Urinary bladder (tissue), 3 donors: ENCODE measurements at regions not wholly inside any gene's neighbourhood (a gene's known extent, or its start where the extent isn't known, plus 50 kb on each side); places are given as distances from the start of the nearest gene placed in this dataset.
"Not testable (repeated sequence)": the region's sequence is repeated elsewhere in the genome, so short reads cannot be mapped to it uniquely, and the experiment has no call there.

Experiments
- DNase-seq: peaks from one replicate; pipeline ENCODE4 v3.0.0-alpha.2; 2015; ENCODE audit errors: extremely low spot score
- H3K27ac ChIP-seq: one replicate; pipeline ENCODE4 v1.5.1; 2013; ENCODE audit warnings: low read depth, mild to moderate bottlenecking, moderate library complexity
- H3K36me3 ChIP-seq: one replicate; pipeline ENCODE4 v1.6.1; 2013; ENCODE audit warnings: mild to moderate bottlenecking, moderate library complexity; ENCODE audit not compliant: insufficient read depth
- H3K4me1 ChIP-seq: one replicate; pipeline ENCODE4 v1.6.1; 2013; ENCODE audit warnings: mild to moderate bottlenecking, moderate library complexity; ENCODE audit not compliant: insufficient read depth
- H3K4me3 ChIP-seq: one replicate; pipeline ENCODE4 v1.5.1; 2013; ENCODE audit warnings: low read depth, low read length
- WGBS: extraction: QIAGEN DNeasy Blood & Tissue Kit; methylation state at CpG from one replicate; pipeline ENCODE4 v1.1.7; 2013; 5-methylcytosine and 5-hydroxymethylcytosine counted together
- donor health status: healthy with polysubstance abuse.
- donor health status: healthy.

- WGBS = 98% methylated on average over 1 of the region's 1 CpG
- H3K27ac ChIP-seq = no peak overlapping the region
These were observed 210.0 kb downstream of the TMEM161B start for GRCh38 chr5:88058625-88059024.

GRCh38 chr5:88052468-88052867 is 216.2 kb downstream of the TMEM161B start:
- H3K4me1 ChIP-seq, H3K27ac ChIP-seq, H3K4me3 ChIP-seq, DNase-seq, H3K36me3 ChIP-seq: not testable (repeated sequence)
- WGBS = 69% methylated on average over 26 of the region's 26 CpGs

More at GRCh38 chr5:88058625-88059024, 210.0 kb downstream of the TMEM161B start:
- H3K4me1 ChIP-seq = no peaks in the 10 kb centered on the region
- H3K36me3 ChIP-seq = no peaks in the 10 kb centered on the region
- H3K4me3 ChIP-seq = no peak overlapping the region
- no peak for DNase-seq

DNA sequence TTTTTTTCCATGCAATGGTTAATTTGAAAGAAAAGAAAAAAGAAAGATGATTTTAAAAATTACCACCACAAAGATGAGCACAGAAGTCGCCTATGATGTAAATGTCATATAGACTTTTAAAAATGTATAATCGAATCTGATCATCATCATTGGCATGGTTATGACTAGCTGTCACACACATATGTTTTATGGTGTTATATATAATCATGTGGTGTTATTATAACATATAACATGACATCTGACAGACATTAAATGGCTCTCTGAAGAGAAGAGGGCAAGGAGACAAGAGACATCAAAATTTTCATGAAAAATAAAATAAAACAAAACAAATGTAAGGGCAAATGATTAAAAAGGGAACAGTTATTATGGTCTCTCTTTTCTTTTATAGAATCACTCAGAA is 217.5 kb downstream of the TMEM161B start:
- Histone ChIP-seq H3K36me3 (no peaks in the 10 kb centered on the region), H3K4me3 (no peak overlapping the region), H3K4me1 (no peaks in the 10 kb centered on the region), H3K27ac (no peak overlapping the region)
- DNase-seq = no peak
- 82% methylated on average over 2 of the region's 2 CpGs for WGBS

DNA sequence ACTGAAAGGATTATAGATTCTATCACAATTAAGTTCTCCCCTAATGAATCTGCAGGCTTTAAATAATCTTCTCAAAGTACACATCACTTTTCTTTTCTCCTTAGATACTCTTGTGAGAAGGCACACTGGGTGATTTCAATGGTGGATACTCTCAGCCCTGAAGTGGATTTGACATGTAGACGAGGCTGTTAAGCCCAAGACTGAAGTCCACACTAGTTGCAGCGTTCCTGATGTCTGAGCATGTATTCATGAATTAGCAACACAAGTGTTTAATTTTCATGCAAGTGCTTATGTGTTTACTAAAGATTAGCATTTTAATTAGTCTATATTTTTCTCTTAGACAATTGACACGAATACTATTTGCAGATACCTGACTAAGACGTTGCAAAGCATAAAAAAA is 218.9 kb downstream of the TMEM161B start:
- Histone ChIP-seq H3K4me3 (no peak overlapping the region), H3K36me3 (no peaks in the 10 kb centered on the region), H3K4me1 (no peaks in the 10 kb centered on the region), H3K27ac (no peak overlapping the region)
- DNase-seq = no peak
- whole genome bisulfite sequencing = 22% methylated on average over 4 of the region's 4 CpGs

- no peaks in the 10 kb centered on the region for H3K36me3 ChIP-seq
- 59% methylated on average over 3 of the region's 3 CpGs for WGBS
- H3K4me3 ChIP-seq = no peak overlapping the region
- DNase-seq = no peak
- H3K4me1 ChIP-seq = no peaks in the 10 kb centered on the region
- no peak overlapping the region for H3K27ac ChIP-seq
These were observed 219.5 kb downstream of the TMEM161B start for GRCh38 chr5:88049156-88049555.

GRCh38 chr5:88045931-88046461 is 222.6 kb downstream of the TMEM161B start:
- no peak overlapping the region for H3K4me3 ChIP-seq
- H3K36me3 ChIP-seq = no peaks in the 10 kb centered on the region
- H3K27ac ChIP-seq = no peak overlapping the region
- no peaks in the 10 kb centered on the region for H3K4me1 ChIP-seq
- no peak for DNase-seq
- 69% methylated on average over 4 of the region's 4 CpGs for WGBS

GRCh38 chr5:88045165-88045564 is 223.5 kb downstream of the TMEM161B start:
- 46% methylated on average over 1 of the region's 1 CpG for WGBS
- H3K4me3 ChIP-seq = no peak overlapping the region

DNA sequence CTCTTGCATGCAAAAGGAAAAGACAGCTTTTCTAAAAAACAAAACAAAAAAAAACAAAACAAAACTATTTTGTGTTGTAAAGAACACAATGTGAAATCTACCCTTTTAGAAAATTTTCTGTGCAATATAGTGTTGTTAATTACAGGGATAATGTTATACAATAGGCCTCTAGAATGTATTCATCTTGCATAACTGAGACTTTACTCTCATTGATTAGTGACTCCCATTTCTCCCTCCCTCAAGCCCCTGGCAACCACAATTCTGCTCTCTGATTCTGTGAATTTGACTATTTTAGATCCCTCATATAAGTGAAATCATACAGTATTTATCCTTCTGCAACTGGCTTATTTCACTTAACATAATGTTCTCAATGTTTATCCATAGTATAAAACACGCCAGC is 234.1 kb downstream of the TMEM161B start:
- Histone ChIP-seq H3K4me3 (no peak overlapping the region), H3K27ac (no peak overlapping the region), H3K36me3 (no peaks in the 10 kb centered on the region), H3K4me1 (no peaks in the 10 kb centered on the region)
- 49% methylated on average over 1 of the region's 1 CpG for WGBS
- DNase-seq = no peak

More at GRCh38 chr5:88045165-88045564, 223.5 kb downstream of the TMEM161B start:
- no peak overlapping the region for H3K27ac ChIP-seq
- DNase-seq = no peak
- no peaks in the 10 kb centered on the region for H3K36me3 ChIP-seq
- no peaks in the 10 kb centered on the region for H3K4me1 ChIP-seq

GRCh38 chr5:88033191-88033590 is 235.5 kb downstream of the TMEM161B start:
- Histone ChIP-seq H3K27ac (no peak overlapping the region), H3K36me3 (no peaks in the 10 kb centered on the region), H3K4me3 (no peak overlapping the region), H3K4me1 (no peaks in the 10 kb centered on the region)
- WGBS = 61% methylated on average over 2 of the region's 2 CpGs
- DNase-seq = no peak

- H3K27ac ChIP-seq = no peak overlapping the region
- H3K4me1 ChIP-seq = no peaks in the 10 kb centered on the region
- H3K36me3 ChIP-seq = no peaks in the 10 kb centered on the region
- 87% methylated on average over 2 of the region's 2 CpGs for WGBS
- DNase-seq = no peak
- no peak overlapping the region for H3K4me3 ChIP-seq
These were observed 239.6 kb downstream of the TMEM161B start for GRCh38 chr5:88029011-88029410.

DNA sequence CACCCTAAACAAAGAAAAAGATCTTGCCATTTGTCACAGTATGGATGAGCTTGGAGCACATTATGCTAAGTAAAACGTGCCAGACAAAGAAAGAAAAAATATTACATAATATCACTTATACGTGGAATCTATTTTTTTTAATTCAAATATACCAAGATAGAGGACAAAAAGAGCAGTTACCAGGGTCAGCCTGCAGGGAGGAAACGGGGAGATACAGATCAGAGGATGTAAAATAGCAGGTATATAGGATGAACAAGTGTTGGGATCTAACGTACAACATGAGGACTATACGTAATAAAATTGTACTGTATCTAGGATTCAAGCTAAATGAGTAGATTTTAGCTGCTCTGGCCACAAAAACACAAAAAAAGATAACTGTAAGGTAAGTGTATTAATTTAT is 247.5 kb downstream of the TMEM161B start:
- WGBS = 77% methylated on average over 5 of the region's 5 CpGs
- Histone ChIP-seq H3K27ac (no peak overlapping the region), H3K4me3 (no peak overlapping the region), H3K4me1 (no peaks in the 10 kb centered on the region), H3K36me3 (no peaks in the 10 kb centered on the region)
- no peak for DNase-seq

DNA sequence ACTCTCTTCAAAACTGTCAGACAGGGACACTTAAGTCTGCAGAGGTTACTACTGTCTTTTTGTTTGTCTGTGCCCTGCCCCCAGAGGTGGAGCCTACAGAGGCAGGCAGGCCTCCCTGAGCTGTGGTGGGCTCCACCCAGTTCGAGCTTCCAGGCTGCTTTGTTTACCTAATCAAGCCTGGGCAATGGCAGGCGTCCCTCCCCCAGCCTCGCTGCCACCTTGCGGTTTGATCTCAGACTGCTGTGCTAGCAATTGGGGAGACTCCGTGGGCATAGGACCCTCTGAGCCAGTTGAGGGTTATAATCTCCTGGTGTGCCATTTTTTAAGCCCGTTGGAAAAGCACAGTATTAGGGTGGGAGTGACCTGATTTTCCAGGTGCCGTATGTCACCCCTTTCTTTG is 253.7 kb downstream of the TMEM161B start:
- H3K36me3 ChIP-seq, DNase-seq, H3K4me3 ChIP-seq, H3K27ac ChIP-seq, H3K4me1 ChIP-seq: not testable (repeated sequence)
- WGBS = 69% methylated on average over 7 of the region's 7 CpGs

DNA sequence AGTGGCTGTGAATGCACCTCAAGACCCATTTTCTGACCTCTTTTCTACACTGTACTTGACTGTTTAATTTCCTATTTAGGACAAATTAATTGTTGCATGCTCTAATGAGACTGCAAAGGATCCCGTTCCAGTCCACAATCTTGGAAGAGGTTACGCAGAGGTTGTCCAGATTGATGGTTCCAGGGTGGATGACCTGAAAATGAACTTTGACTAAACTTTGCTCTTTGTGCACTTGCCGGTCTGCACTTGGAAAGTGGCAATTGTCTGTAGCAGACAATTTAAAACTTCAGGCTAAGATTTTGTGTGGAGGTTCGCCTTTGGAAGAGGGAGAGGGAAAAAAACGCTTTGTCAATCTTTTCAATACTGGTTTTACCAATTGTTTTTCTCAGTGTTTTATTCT is 267.8 kb downstream of the TMEM161B start:
- WGBS = 64% methylated on average over 5 of the region's 5 CpGs
- DNase-seq = no peak
- Histone ChIP-seq H3K4me3 (no peak overlapping the region), H3K36me3 (no peaks in the 10 kb centered on the region), H3K4me1 (no peaks in the 10 kb centered on the region), H3K27ac (no peak overlapping the region)

GRCh38 chr5:87997662-87998061 is 271.0 kb downstream of the TMEM161B start:
- H3K36me3 ChIP-seq = no peaks in the 10 kb centered on the region
- no peak for DNase-seq
- 66% methylated on average over 3 of the region's 3 CpGs for WGBS
- no peaks in the 10 kb centered on the region for H3K4me1 ChIP-seq
- no peak overlapping the region for H3K27ac ChIP-seq
- no peak overlapping the region for H3K4me3 ChIP-seq

GRCh38 chr5:87966213-87966612 is 302.4 kb downstream of the TMEM161B start:
- no peak overlapping the region for H3K27ac ChIP-seq
- no peak overlapping the region for H3K4me3 ChIP-seq
- no peaks in the 10 kb centered on the region for H3K36me3 ChIP-seq
- DNase-seq = no peak
- WGBS = 31% methylated on average over 2 of the region's 2 CpGs
- H3K4me1 ChIP-seq = no peaks in the 10 kb centered on the region
